NCI-H2227 treated with DMSO at 0.1 percent for 48 hours (cell line): ENCODE measurements at regions not wholly inside any gene's neighbourhood (a gene's known extent, or its start where the extent isn't known, plus 50 kb on each side); places are given as distances from the start of the nearest gene placed in this dataset.

Experiments
- DNase-seq: peaks from one replicate; lab custom pipeline; 2025; lab: John Stamatoyannopoulos, UW

GRCh38 chr1:219801156-219801820 lies 127.1 kb downstream of the SLC30A10 start:
- DNase-seq = no peak

GRCh38 chr1:219798283-219799030 lies 129.9 kb downstream of the SLC30A10 start:
- DNase-seq = peak; percentile 11

GRCh38 chr1:219797683-219798082 lies 130.7 kb downstream of the SLC30A10 start:
- DNase-seq = no peak

- DNase-seq = no peak
These were observed 131.3 kb downstream of the SLC30A10 start for GRCh38 chr1:219797009-219797408.

- DNase-seq = no peak
These were observed 132.9 kb downstream of the SLC30A10 start for GRCh38 chr1:219795363-219795917.

GRCh38 chr1:219794085-219794743 lies 134.1 kb downstream of the SLC30A10 start:
- no peak for DNase-seq

- no peak for DNase-seq
These were observed 135.9 kb downstream of the SLC30A10 start for GRCh38 chr1:219792337-219793021.

- DNase-seq = no peak
These were observed 136.6 kb downstream of the SLC30A10 start for GRCh38 chr1:219791766-219792165.

- no peak for DNase-seq
These were observed 137.3 kb downstream of the SLC30A10 start for GRCh38 chr1:219790834-219791615.

GRCh38 chr1:219788700-219789099 lies 139.7 kb downstream of the SLC30A10 start:
- no peak for DNase-seq

- no peak for DNase-seq
These were observed 140.3 kb downstream of the SLC30A10 start for GRCh38 chr1:219788091-219788490.

GRCh38 chr1:219784660-219785381 lies 143.5 kb downstream of the SLC30A10 start:
- DNase-seq = no peak

GRCh38 chr1:219783605-219784235 lies 144.6 kb downstream of the SLC30A10 start:
- DNase-seq = no peak

GRCh38 chr1:219782929-219783328 lies 145.4 kb downstream of the SLC30A10 start:
- no peak for DNase-seq

- DNase-seq = no peak
These were observed 146.0 kb downstream of the SLC30A10 start for GRCh38 chr1:219782311-219782710.

- DNase-seq = no peak
These were observed 146.9 kb downstream of the SLC30A10 start for GRCh38 chr1:219781491-219781890.

- DNase-seq = no peak
These were observed 149.5 kb downstream of the SLC30A10 start for GRCh38 chr1:219778793-219779369.

- DNase-seq = no peak
These were observed 150.2 kb downstream of the SLC30A10 start for GRCh38 chr1:219778110-219778509.

- no peak for DNase-seq
These were observed 154.0 kb downstream of the SLC30A10 start for GRCh38 chr1:219774386-219774785.

- DNase-seq = no peak
These were observed 154.6 kb downstream of the SLC30A10 start for GRCh38 chr1:219773775-219774174.
